ENCODE measurements at regions not wholly inside any gene's neighbourhood (a gene's known extent, or its start where the extent isn't known, plus 50 kb on each side); places are given as distances from the start of the nearest gene placed in this dataset.

DNA sequence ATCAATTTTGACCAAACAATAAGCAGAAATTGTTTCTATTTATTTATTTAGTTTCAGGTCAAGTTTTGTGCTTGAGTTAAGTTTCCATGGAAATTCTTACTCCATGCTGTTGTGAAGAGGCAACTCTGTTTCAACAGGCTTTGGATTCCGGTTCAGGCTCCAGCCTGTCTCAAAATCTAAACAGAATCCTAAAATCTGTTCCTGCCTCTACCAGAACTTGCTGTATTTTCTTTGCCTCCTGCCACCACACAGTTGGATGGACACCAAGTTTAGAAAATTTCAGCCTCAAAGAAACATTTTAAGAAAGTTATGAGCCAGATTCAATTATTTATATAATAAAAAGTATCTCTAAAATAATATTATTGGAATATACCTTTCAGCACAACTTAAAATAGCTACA, 330.9 kb downstream of the FOXG1 start:
- TF ChIP-seq, protein P1, sequence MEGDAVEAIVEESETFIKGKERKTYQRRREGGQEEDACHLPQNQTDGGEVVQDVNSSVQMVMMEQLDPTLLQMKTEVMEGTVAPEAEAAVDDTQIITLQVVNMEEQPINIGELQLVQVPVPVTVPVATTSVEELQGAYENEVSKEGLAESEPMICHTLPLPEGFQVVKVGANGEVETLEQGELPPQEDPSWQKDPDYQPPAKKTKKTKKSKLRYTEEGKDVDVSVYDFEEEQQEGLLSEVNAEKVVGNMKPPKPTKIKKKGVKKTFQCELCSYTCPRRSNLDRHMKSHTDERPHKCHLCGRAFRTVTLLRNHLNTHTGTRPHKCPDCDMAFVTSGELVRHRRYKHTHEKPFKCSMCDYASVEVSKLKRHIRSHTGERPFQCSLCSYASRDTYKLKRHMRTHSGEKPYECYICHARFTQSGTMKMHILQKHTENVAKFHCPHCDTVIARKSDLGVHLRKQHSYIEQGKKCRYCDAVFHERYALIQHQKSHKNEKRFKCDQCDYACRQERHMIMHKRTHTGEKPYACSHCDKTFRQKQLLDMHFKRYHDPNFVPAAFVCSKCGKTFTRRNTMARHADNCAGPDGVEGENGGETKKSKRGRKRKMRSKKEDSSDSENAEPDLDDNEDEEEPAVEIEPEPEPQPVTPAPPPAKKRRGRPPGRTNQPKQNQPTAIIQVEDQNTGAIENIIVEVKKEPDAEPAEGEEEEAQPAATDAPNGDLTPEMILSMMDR (IDR thresholded peaks at IDR 0.05; ENCODE audit: low read depth, low read length): no peak
- no peak for DNase-seq (ENCODE audit: low read depth in 2 of 2)
- H3K4me3 ChIP-seq (replicated peaks in 1 of 2; ENCODE audit: low read depth in 2 of 2, low read length in 2 of 2): no peak overlapping the region

DNA sequence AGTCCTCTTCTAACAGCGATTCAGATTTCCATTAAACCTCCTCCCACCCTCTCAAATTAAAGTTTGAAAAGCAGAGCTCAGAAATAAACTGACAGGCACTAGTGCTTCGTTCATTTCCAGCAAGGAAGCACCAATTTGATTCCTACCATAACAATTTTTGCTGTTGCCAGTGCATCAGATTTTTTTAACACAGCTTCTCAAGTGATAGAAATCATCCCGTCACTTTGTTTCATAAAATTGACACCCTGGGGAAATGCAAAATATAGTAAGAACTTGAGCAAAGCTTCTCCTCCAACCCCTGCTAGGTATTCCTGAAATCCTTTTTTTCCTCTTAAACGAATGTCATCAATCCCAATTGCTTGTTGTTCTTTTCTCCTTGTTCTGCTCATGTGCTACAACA, 332.1 kb downstream of the FOXG1 start:
- TF ChIP-seq, protein P1 (IDR thresholded peaks at IDR 0.05; ENCODE audit: low read depth, low read length): no peak
- no peak for DNase-seq (ENCODE audit: low read depth in 2 of 2)

DNA sequence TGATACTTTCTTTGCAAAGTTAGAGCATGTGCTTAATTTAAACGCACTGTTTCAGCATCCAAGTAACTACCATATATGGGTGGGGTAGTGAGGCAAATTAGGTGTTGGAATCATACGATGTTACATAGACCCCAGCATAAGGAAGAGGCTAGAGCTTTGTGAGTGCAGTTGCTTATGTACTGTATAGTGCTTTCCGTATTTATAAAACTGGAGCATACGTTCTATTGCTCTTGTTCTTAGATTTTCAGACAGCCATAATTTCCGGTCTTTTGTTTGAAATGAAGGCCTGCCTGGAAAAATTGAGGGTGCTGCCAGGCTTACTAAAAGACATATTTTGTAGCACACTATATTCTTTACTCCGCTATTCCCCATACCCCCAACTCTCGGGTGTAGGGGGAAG, 335.7 kb downstream of the FOXG1 start:
- no peak for DNase-seq (ENCODE audit: low read depth in 2 of 2)
- H3K4me3 ChIP-seq (replicated peaks in 1 of 2; ENCODE audit: low read depth in 2 of 2, low read length in 2 of 2): no peak overlapping the region
- TF ChIP-seq, protein P1 (IDR thresholded peaks at IDR 0.05; ENCODE audit: low read depth, low read length): no peak

More for the DNA sequence above, 332.1 kb downstream of the FOXG1 start:
- H3K4me3 ChIP-seq (replicated peaks in 1 of 2; ENCODE audit: low read depth in 2 of 2, low read length in 2 of 2): no peak overlapping the region

DNA sequence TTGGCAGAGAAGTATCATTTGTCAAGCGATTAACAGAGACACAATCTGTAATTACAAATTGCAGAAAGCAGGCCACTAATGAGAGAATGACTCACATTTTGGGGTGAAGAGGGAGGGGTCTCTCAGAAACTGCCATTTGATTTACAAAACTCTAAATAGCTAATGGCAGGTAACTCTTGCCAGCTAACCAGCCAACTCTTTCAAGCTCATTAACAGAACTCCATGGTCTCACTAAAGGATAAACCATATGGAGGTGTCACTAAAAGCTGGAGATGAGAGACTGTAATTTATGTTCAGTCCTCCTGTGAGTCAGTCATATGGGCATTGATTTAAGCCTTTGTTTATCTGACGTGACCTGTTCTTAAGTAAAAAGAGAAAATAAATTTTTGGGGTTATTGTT, 336.4 kb downstream of the FOXG1 start:
- H3K4me3 ChIP-seq (replicated peaks in 1 of 2; ENCODE audit: low read depth in 2 of 2, low read length in 2 of 2): no peak overlapping the region
- no peak for DNase-seq (ENCODE audit: low read depth in 2 of 2)
- TF ChIP-seq, protein P1 (IDR thresholded peaks at IDR 0.05; ENCODE audit: low read depth, low read length): no peak

DNA sequence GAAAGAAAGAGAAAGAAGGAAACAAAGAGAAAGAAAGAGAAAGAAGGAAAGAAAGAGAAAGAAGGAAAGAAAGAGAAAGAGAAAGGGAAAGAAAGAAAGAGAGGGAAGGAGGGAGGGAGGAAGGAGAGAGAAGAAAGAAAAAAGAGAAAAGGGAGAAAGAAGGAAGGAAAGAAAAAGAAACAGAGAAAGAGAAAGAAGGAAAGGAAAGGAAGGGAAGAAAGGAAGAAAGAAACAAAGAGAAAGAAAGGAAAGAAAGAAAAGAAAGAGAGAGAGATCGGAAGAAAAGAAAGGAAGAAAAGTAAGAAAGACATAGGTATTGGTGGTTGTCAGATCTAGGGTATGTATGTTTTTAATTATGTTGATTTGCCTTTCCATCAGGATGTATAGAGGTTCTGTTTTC, 342.3 kb downstream of the FOXG1 start:
- DNase-seq (ENCODE audit: low read depth in 2 of 2): no peak
- TF ChIP-seq, protein P1 (IDR thresholded peaks at IDR 0.05; ENCODE audit: low read depth, low read length): no peak
- no peak overlapping the region for H3K4me3 ChIP-seq (replicated peaks in 1 of 2; ENCODE audit: low read depth in 2 of 2, low read length in 2 of 2)

DNA sequence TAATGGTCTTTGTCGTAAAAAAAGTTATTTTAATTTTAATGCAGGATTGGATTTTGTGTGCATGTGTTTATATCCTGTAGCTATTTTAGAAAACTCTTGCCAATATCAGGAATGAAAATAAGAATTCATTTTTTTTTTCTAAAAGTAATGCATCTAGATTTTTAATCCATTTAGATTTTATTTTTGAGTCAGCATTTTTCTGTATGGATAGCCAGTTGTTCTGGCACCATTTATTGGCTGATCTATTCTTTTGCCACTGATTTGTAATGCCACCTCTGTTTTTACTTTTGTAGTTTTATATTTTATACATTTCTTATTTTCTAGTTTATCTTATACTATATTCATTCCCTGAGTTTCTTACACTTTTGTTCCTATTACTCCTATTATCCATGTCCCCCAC, 343.0 kb downstream of the FOXG1 start:
- TF ChIP-seq, protein P1 (IDR thresholded peaks at IDR 0.05; ENCODE audit: low read depth, low read length): no peak
- no peak for DNase-seq (ENCODE audit: low read depth in 2 of 2)
- H3K4me3 ChIP-seq (replicated peaks in 1 of 2; ENCODE audit: low read depth in 2 of 2, low read length in 2 of 2): no peak overlapping the region

DNA sequence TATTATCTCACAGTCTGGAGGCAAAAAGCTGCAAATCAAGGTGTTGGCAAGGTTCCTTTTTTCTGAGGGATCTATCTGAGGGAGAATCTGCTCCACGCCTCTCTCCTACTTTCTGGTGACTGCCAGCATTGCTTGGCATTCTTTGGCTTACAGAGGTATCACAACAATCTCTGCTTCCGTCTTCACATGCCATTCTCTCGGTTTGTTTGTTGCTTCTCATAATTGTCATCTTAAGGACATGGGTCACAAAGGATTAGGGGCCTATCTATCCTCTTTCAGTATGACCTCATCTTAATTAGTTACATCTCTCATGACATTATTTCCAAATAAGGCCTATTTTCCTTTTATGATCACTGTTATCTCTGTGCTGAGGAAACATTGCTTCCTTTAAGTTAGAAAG, 345.0 kb downstream of the FOXG1 start:
- H3K4me3 ChIP-seq (replicated peaks in 1 of 2; ENCODE audit: low read depth in 2 of 2, low read length in 2 of 2): no peak overlapping the region
- no peak for DNase-seq (ENCODE audit: low read depth in 2 of 2)
- TF ChIP-seq, protein P1 (IDR thresholded peaks at IDR 0.05; ENCODE audit: low read depth, low read length): no peak

All from cardiac fibroblast (primary cell).